GM23248 (cell line): ENCODE measurements at regions not wholly inside any gene's neighbourhood (a gene's known extent, or its start where the extent isn't known, plus 50 kb on each side); places are given as distances from the start of the nearest gene placed in this dataset.

ENCODE experiments used
- DNase-seq: peaks from one replicate; pipeline ENCODE4 v3.0.0-alpha.2; 2015
- H2AFZ ChIP-seq: fragments of 200-600 bp; sonication (generic); 2 replicates; pipeline ENCODE4 v1.6.1; 2016; ENCODE audit warnings: antibody characterized with exemption
- H3F3A ChIP-seq: fragments of 200-600 bp; sonication (generic); 2 replicates; pipeline ENCODE4 v1.6.1; 2016; ENCODE audit warnings: mild to moderate bottlenecking, antibody characterized with exemption, mixed run types; ENCODE audit not compliant: insufficient read depth
- H3K27ac ChIP-seq: fragments of 200-600 bp; sonication (generic); 2 replicates; pipeline ENCODE4 v1.5.1; 2016; ENCODE audit warnings: mild to moderate bottlenecking
- H3K27me3 ChIP-seq: fragments of 200-600 bp; sonication (generic); replicated peaks from 2 replicates; pipeline ENCODE4 v1.6.1; 2016; ENCODE audit warnings: mild to moderate bottlenecking; ENCODE audit not compliant: insufficient read depth
- H3K36me3 ChIP-seq: fragments of 200-600 bp; sonication (generic); 2 replicates; pipeline ENCODE4 v1.6.1; 2016; ENCODE audit warnings: low read depth, mild to moderate bottlenecking
- H3K4me1 ChIP-seq: fragments of 200-600 bp; sonication (generic); 2 replicates; pipeline ENCODE4 v1.6.1; 2016; ENCODE audit warnings: mild to moderate bottlenecking; ENCODE audit not compliant: insufficient read depth
- H3K4me2 ChIP-seq: fragments of 200-600 bp; sonication (generic); one replicate; pipeline ENCODE4 v1.6.1; 2016; ENCODE audit warnings: mild to moderate bottlenecking; ENCODE audit not compliant: unreplicated experiment
- H3K4me3 ChIP-seq: fragments of 200-600 bp; sonication (generic); 2 replicates; pipeline ENCODE4 v1.5.1; 2016; ENCODE audit warnings: mild to moderate bottlenecking
- H3K79me2 ChIP-seq: fragments of 200-600 bp; sonication (generic); 2 replicates; pipeline ENCODE4 v1.6.1; 2016; ENCODE audit warnings: mild to moderate bottlenecking; ENCODE audit not compliant: insufficient read depth
- H3K9ac ChIP-seq: fragments of 200-600 bp; sonication (generic); 2 replicates; pipeline ENCODE4 v1.6.1; 2016; ENCODE audit warnings: mild to moderate bottlenecking
- H3K9me2 ChIP-seq: fragments of 200-600 bp; sonication (generic); 2 replicates; pipeline ENCODE4 v1.6.1; 2016; ENCODE audit warnings: mixed run types, mild to moderate bottlenecking, moderate library complexity; ENCODE audit not compliant: insufficient read depth
- H3K9me3 ChIP-seq: fragments of 200-600 bp; sonication (generic); one replicate; pipeline ENCODE4 v1.6.1; 2017; ENCODE audit warnings: low read depth
- H4K20me1 ChIP-seq: fragments of 200-600 bp; sonication (generic); 2 replicates; pipeline ENCODE4 v1.6.0; 2016; ENCODE audit not compliant: insufficient read depth
- EZH2 ChIP-seq: fragments of 200-600 bp; sonication (generic); IDR thresholded peaks from 2 replicates; pipeline ENCODE4 v1.6.1; 2018; ENCODE audit warnings: antibody characterized with exemption, mild to moderate bottlenecking; ENCODE audit not compliant: insufficient read depth, poor library complexity, severe bottlenecking
- EZH2phosphoT487 ChIP-seq: fragments of 200-600 bp; sonication (generic); IDR thresholded peaks from 2 replicates; pipeline ENCODE4 v1.6.1; 2018; ENCODE audit warnings: antibody characterized with exemption, moderate library complexity, mild to moderate bottlenecking, low read depth; ENCODE audit not compliant: insufficient read depth
- WGBS, 2 experiments: methylation state at CpG; one replicate each; pipeline ENCODE4 v1.1.6; 2015 to 2017; ENCODE audit warnings: low lambda C conversion rate in 2 of 2, low coverage in 1 of 2; ENCODE audit errors: missing lambda C conversion rate in 2 of 2; 5-methylcytosine and 5-hydroxymethylcytosine counted together
- in situ Hi-C: fragments of 300-500 bp; cut with MboI; formaldehyde crosslinking; loops from 2 replicates; pipeline ENCODE4 v1.15.0; 2020

GRCh38 chr5:111972080-111972479 lies 215.1 kb upstream of the NREP start:
- Histone ChIP-seq H2AFZ (no peak overlapping the region), H3K27ac (no peak overlapping the region), H3K9me2 (no peaks in the 10 kb centered on the region), H3K9me3 (no peaks in the 10 kb centered on the region), H4K20me1 (no peaks in the 10 kb centered on the region), H3K4me3 (no peak overlapping the region), H3K27me3 (no peaks in the 10 kb centered on the region), H3K36me3 (no peaks in the 10 kb centered on the region), H3K4me1 (peaks cover 76% of the 10 kb centered on the region), H3K79me2 (peaks cover 5% of the 10 kb centered on the region; the same call in 1 of the 2 replicates), H3F3A (peaks cover 60% of the 10 kb centered on the region), H3K9ac (no peak overlapping the region), H3K4me2 (no peak overlapping the region)
- in situ Hi-C loops, result no loop called here
- TF ChIP-seq EZH2phosphoT487 (no peak), EZH2 (no peak)
- 95 to 97% methylated on average over 2 of the region's 2 CpGs for WGBS, 2 experiments
- no peak for DNase-seq

GRCh38 chr5:111968459-111968858 lies 211.5 kb upstream of the NREP start:
- in situ Hi-C loops, result no loop called here
- Histone ChIP-seq H3K4me2 (peak overlapping the region; percentile 62), H3K27me3 (no peaks in the 10 kb centered on the region), H3K27ac (peak overlapping the region; percentile 82), H3K4me1 (peaks cover 41% of the 10 kb centered on the region), H4K20me1 (no peaks in the 10 kb centered on the region), H2AFZ (no peak overlapping the region), H3K79me2 (peaks cover 23% of the 10 kb centered on the region), H3K9ac (peak overlapping the region; percentile 48), H3K36me3 (no peaks in the 10 kb centered on the region), H3F3A (peaks cover 31% of the 10 kb centered on the region), H3K9me3 (no peaks in the 10 kb centered on the region), H3K9me2 (no peaks in the 10 kb centered on the region), H3K4me3 (no peak overlapping the region)
- 0% methylated on average over 1 of the region's 1 CpG for WGBS, 2 experiments
- TF ChIP-seq EZH2phosphoT487 (no peak), EZH2 (no peak)
- DNase-seq, result peak; percentile 82

DNA sequence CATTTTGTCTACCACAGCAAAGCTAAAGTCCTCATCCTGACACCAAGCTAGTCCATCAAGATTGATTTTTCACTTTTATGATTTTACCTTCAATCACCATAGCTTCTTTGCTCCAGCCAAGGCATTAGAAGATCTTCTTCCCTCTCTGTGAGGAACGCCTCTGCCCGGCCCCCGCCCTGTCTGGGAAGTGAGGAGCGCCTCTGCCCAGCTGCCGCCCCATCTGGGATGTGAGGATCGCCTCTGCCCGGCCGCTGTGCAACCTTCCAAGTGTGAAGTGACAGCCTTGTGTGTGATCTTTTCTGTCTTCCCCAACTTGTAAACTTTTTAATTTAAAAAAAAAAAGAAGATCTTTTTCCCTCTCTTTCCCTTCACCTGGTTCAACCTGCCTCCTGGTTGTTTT lies 210.5 kb upstream of the NREP start:
- no peaks in the 10 kb centered on the region for H3K9me2 ChIP-seq
- WGBS, 2 experiments, result 95 to 98% methylated on average over 8 of the region's 8 CpGs
- H3F3A ChIP-seq, result peaks cover 31% of the 10 kb centered on the region
- peak overlapping the region; percentile 62 for H3K4me2 ChIP-seq
- TF ChIP-seq EZH2 (no peak), EZH2phosphoT487 (no peak)
- in situ Hi-C loops, result no loop called here
- no peaks in the 10 kb centered on the region for H3K9me3 ChIP-seq
- peaks cover 32% of the 10 kb centered on the region for H3K4me1 ChIP-seq
- H3K27me3 ChIP-seq, result no peaks in the 10 kb centered on the region
- no peaks in the 10 kb centered on the region for H3K36me3 ChIP-seq
- no peak overlapping the region for H3K4me3 ChIP-seq
- H4K20me1 ChIP-seq, result no peaks in the 10 kb centered on the region
- peak overlapping the region; percentile 48; the same call in 1 of the 2 replicates for H3K9ac ChIP-seq
- H3K79me2 ChIP-seq, result peaks cover 31% of the 10 kb centered on the region
- no peak overlapping the region for H2AFZ ChIP-seq
- peak overlapping the region; percentile 82 for H3K27ac ChIP-seq
- DNase-seq, result no peak

DNA sequence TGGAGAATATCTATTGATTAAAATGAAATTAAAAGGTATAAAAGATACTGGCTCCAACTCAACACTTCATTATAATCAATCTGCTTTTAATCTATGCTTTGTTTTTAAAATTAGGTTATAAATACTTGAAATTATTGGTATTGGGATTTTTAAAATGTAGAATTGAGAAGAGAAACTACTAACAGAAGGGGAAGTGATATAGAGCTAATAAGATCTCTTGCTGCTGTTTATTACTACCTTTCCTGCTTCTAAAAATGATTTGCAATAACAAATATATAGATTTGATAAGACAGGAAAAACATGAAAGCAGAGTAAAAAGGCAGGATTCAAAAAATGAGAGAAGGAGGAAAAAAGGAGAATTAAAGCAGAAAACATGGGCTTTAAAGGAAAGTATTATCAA lies 209.3 kb upstream of the NREP start:
- DNase-seq, result no peak
- in situ Hi-C loops, result no loop called here
- Histone ChIP-seq H4K20me1 (no peaks in the 10 kb centered on the region), H3K9me2 (no peaks in the 10 kb centered on the region), H3K4me2 (peak overlapping the region; percentile 10), H3K27me3 (no peaks in the 10 kb centered on the region), H3K9ac (no peak overlapping the region), H3K4me1 (peaks cover 44% of the 10 kb centered on the region), H3K79me2 (peaks cover 31% of the 10 kb centered on the region), H3K36me3 (no peaks in the 10 kb centered on the region), H2AFZ (peak overlapping the region; percentile 20; the same call in 1 of the 2 replicates), H3K9me3 (no peaks in the 10 kb centered on the region), H3K27ac (0 out of 2 replicates have a peak overlapping the region, but pooled peaks have one; percentile 82), H3F3A (peaks cover 40% of the 10 kb centered on the region), H3K4me3 (no peak overlapping the region)
- no peak for TF ChIP-seq EZH2phosphoT487
- TF ChIP-seq EZH2, result no peak

DNA sequence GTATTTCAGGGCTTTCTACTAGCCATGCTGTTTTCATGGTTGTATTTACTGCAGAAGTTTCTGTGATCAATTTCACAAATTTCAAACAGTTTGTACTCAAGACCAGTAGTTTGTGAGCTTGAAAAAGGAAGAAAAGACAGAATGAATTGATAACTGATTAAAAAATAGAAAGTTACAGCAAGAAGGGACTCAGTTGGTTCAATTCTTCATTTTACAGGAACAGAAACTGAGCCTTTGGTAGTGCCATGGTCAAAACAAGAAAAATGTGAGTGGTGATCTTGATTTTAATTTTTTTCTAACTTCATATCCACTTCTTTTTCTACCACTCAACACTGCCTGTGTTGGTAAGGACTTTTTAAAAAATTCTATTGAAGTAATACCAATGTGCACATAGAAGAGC lies 206.6 kb upstream of the NREP start:
- no peak overlapping the region for H3K27ac ChIP-seq
- no peak for DNase-seq
- H3K9me2 ChIP-seq, result no peaks in the 10 kb centered on the region
- H3K27me3 ChIP-seq, result no peaks in the 10 kb centered on the region
- H3F3A ChIP-seq, result peaks cover 52% of the 10 kb centered on the region
- H3K79me2 ChIP-seq, result peaks cover 35% of the 10 kb centered on the region
- in situ Hi-C loops, result no loop called here
- no peaks in the 10 kb centered on the region for H4K20me1 ChIP-seq
- H3K4me1 ChIP-seq, result peaks cover 55% of the 10 kb centered on the region
- H2AFZ ChIP-seq, result no peak overlapping the region
- no peak overlapping the region for H3K9ac ChIP-seq
- no peaks in the 10 kb centered on the region for H3K9me3 ChIP-seq
- H3K4me2 ChIP-seq, result no peak overlapping the region
- no peaks in the 10 kb centered on the region for H3K36me3 ChIP-seq
- TF ChIP-seq EZH2 (no peak), EZH2phosphoT487 (no peak)
- no peak overlapping the region for H3K4me3 ChIP-seq
